ENCODE measurements at regions not wholly inside any gene's neighbourhood (a gene's known extent, or its start where the extent isn't known, plus 50 kb on each side); places are given as distances from the start of the nearest gene placed in this dataset.
"Not testable (repeated sequence)": the region's sequence is repeated elsewhere in the genome, so short reads cannot be mapped to it uniquely, and the experiment has no call there.

- no peak for DNase-seq
- TF ChIP-seq GATA1 (IDR thresholded peaks at IDR 0.05; ENCODE audit: low read depth, low read length) (no peak), POLR2A (IDR thresholded peaks at IDR 0.05; ENCODE audit: low read length) (no peak)
Measured at GRCh38 chr3:549636-550035, 353.1 kb downstream of the CHL1 start.

- DNase-seq: no peak
- TF ChIP-seq GATA1 (IDR thresholded peaks at IDR 0.05; ENCODE audit: low read depth, low read length): no peak
Measured at GRCh38 chr3:550471-550870, 353.9 kb downstream of the CHL1 start.

DNA sequence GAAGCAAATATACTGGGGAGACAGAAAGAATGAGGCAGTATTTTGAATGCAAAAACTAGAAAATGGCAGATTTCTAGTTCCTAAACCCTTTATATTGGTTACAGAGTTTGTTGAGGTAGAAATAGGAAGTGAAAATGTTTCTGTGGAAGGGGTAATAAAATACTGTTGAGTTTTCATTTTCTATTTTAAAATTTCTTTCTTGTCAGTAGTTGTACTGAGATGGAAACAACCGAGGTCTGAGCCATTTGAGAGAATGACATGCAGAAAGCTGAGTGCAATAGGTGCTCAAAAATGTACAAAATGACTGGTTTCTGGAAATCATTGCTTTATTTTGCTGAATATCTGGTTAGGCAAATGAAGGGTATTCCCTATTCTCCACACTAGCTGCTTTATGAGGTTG, 361.4 kb downstream of the CHL1 start:
- TF ChIP-seq GATA1 (IDR thresholded peaks at IDR 0.05; ENCODE audit: low read depth, low read length) (no peak), POLR2A (IDR thresholded peaks at IDR 0.05; ENCODE audit: low read length) (no peak)
- no peak for DNase-seq

DNA sequence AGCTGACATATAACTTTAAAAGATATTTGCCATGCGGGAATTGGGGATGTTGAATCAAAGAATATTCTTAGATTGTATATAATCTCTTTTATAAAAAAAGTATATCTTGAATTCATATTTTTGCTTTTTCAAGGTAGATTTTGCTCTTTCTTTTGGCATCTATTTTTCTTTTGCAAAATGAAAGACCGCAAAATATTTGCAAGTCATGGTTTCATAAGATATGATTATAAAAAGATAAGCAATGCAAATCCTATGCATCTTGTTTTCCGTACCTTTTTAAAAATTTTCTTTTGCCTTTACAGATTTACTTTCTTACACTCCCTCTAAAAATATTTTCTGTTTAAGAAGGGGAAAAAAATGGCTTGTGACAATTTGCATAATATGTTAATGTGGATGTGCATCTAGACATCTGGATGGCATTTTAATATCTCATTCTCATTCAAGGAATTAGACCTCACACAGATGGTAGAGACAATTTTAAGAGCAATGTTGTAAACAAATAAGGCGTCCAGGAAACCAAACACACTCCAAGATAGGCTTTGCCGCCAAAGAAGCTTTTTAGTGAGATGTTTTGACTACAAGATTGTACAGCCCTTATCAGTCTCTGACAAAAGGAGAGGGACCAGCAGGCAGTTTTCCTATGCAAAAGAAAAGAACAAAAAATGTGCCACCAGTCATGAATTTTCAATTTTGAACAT, 371.1 kb downstream of the CHL1 start:
- DNase-seq: no peak
- TF ChIP-seq GATA1 (IDR thresholded peaks at IDR 0.05; ENCODE audit: low read depth, low read length) (no peak), POLR2A (IDR thresholded peaks at IDR 0.05; ENCODE audit: low read length) (no peak)

DNA sequence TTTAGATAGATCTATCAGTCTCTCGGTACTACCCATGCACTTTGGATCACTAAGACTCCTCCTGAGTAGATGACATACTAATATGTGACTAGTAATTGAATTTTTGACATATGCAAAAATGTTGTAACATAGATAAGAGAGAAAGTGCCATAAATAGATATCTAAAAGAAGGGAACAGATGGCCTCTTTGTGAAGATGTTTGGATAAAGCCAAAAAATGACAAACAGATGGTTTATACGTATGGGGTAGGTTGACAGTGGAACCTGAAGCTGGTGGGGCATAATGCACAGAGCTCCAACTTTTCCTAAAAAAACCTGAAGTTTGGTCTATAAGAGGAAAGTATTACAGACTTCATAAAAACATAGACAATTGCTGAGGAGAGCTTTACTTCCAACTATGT, 383.0 kb downstream of the CHL1 start:
- DNase-seq: not testable (repeated sequence)

GRCh38 chr3:589066-589465, 392.5 kb downstream of the CHL1 start:
- DNase-seq: not testable (repeated sequence)

GRCh38 chr3:597304-597703, 400.7 kb downstream of the CHL1 start:
- DNase-seq: not testable (repeated sequence)

DNA sequence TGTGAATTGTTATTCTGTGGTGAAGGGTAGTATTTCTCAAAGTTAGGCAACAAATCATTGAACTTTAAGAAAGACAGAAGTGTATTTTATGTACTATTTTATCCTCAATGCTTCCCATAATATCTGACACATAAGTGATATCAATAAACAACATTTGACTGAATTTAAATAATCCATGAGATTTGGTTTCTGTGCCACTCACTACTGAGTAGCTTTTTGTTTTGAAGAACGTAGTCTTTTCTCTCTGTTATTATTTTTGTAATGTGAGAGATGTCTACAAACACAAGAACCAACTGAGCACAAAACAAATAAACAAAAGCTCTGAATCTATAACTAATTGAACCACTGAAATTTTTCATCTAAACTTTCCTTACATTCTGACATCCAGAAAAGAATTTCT, 401.2 kb downstream of the CHL1 start:
- not testable (repeated sequence) for DNase-seq

GRCh38 chr3:607480-607879, 410.9 kb downstream of the CHL1 start:
- DNase-seq: not testable (repeated sequence)

DNA sequence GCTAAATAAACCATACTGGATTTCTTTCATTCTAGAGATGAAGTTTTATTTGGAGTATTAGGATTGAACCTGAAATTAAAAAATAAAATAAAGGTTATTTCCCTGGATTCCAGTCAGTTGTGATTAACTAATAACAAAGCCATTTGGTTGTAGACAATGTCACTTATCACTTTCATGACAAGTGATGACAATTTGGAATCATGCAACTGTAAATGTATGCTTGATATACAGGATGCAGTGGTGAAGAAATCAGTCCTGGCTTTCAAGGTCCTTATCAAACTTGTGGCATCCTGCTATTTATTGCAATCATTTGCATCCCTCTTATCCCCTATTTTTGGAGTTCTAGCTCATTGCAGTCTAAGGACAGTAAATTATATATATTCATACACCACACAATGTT, 425.2 kb downstream of the CHL1 start:
- TF ChIP-seq GATA1 (IDR thresholded peaks at IDR 0.05; ENCODE audit: low read depth, low read length) (no peak), POLR2A (IDR thresholded peaks at IDR 0.05; ENCODE audit: low read length) (no peak)
- no peak for DNase-seq

DNA sequence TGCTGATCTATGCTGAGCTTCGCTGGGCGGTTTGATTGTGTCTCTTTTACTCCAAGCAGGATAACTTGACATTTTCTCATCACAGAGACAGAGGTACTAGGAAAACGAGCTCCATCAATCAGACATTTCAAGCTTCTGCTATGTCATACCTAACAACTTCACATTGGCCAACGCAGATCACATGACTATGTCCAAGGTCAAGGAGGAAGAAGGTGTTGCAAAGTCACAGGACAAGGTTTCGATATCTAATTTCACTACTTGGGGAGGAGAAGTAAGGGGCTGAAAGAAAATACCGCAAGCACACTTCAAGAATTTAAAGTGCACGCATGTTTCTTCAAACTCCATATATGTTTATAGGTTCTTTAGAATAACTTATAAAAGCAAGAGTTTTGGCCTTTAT, 425.8 kb downstream of the CHL1 start:
- no peak for TF ChIP-seq POLR2A (IDR thresholded peaks at IDR 0.05; ENCODE audit: low read length)
- no peak for TF ChIP-seq GATA1 (IDR thresholded peaks at IDR 0.05; ENCODE audit: low read depth, low read length)
- DNase-seq: no peak

DNA sequence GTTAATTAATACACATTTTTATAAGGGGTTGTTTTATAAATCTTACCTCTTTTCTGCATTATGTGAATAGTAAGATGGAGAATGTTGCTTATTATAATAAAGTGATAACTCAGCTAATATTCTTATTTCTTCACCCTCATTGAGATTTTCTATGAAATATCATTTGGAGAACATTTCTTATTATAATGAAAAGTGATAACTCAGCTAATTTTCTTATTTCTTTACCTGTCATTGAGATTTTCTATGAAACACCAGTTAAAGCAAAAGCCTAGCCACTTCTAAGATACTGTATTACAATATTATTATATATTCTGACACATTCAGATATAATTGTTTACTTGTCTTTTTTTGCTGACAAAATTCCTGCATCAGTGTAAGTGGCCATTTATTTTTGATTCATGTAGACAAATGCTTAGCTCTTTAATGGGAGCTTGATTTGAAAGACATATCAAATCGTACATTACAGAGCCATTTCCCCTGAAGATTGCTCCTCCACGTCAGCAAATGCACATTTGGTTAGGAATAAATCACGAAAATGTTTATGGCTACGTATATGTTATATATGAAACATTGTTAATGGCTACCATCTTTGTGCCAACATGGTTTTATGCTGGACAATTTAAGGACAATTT, 427.5 kb downstream of the CHL1 start:
- DNase-seq: no peak

GRCh38 chr3:632571-633170, 436.1 kb downstream of the CHL1 start:
- TF ChIP-seq GATA1 (IDR thresholded peaks at IDR 0.05; ENCODE audit: low read depth, low read length): no peak
- no peak for TF ChIP-seq POLR2A (IDR thresholded peaks at IDR 0.05; ENCODE audit: low read length)
- peak; percentile 38 to 68 for DNase-seq

More for the DNA sequence above, 427.5 kb downstream of the CHL1 start:
- no peak for TF ChIP-seq GATA1 (IDR thresholded peaks at IDR 0.05; ENCODE audit: low read depth, low read length)
- no peak for TF ChIP-seq POLR2A (IDR thresholded peaks at IDR 0.05; ENCODE audit: low read length)

GRCh38 chr3:634511-634910, 437.9 kb downstream of the CHL1 start:
- DNase-seq: no peak
- TF ChIP-seq GATA1 (IDR thresholded peaks at IDR 0.05; ENCODE audit: low read depth, low read length) (no peak), POLR2A (IDR thresholded peaks at IDR 0.05; ENCODE audit: low read length) (no peak)

DNA sequence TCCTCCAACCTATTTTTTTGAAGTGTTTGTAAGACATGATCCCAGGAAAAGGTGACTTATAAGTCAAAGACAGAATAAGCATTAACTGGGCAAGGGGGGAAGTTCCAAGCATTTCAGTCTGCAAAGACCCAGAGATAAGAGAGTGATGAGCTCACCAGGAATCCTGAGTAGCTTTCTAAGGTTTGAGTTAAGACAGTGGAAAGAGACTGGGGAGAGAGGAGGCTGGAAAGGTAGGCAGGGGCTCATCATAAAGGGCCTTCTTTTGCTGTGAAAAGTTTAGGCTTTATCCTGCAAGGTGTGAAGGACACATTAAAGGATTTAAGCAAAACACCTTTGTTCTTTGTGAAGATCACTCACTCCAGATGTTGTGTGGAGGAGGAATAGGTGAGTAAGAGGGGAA, 438.8 kb downstream of the CHL1 start:
- TF ChIP-seq GATA1 (IDR thresholded peaks at IDR 0.05; ENCODE audit: low read depth, low read length) (no peak), POLR2A (IDR thresholded peaks at IDR 0.05; ENCODE audit: low read length) (no peak)
- no peak for DNase-seq

- TF ChIP-seq GATA1 (IDR thresholded peaks at IDR 0.05; ENCODE audit: low read depth, low read length): no peak
- no peak for TF ChIP-seq POLR2A (IDR thresholded peaks at IDR 0.05; ENCODE audit: low read length)
- no peak for DNase-seq
Measured at GRCh38 chr3:643376-643775, 446.8 kb downstream of the CHL1 start.

Data from erythroblast (primary cell).